HG03571 (cell line): ENCODE measurements at regions not wholly inside any gene's neighbourhood (a gene's known extent, or its start where the extent isn't known, plus 50 kb on each side); places are given as distances from the start of the nearest gene placed in this dataset.

Experiments used
- ATAC-seq: cut with Tn5 transposase; IDR thresholded peaks from one replicate; pipeline ENCODE4 v1.9.1; 2021; ENCODE audit not compliant: unreplicated experiment

DNA sequence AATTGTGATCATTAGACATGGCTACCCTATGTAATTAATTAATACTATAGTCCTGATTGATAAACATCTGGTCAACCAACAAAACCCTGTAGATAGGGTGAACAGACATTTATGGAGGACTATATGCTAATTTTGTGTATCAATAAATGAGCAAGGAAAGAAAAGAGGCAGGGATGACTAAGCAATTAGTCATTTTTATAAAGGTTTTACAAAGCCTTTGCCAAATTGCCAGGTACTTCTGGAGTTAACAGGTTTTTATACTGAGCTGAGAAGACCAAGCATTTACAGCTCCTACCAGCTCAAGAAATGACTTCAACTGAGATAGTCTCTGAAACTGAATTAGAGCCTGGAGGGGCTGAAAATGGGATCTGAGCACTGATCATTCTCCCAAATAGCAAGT is 186.8 kb upstream of the PRR20A start:
- no peak for ATAC-seq

DNA sequence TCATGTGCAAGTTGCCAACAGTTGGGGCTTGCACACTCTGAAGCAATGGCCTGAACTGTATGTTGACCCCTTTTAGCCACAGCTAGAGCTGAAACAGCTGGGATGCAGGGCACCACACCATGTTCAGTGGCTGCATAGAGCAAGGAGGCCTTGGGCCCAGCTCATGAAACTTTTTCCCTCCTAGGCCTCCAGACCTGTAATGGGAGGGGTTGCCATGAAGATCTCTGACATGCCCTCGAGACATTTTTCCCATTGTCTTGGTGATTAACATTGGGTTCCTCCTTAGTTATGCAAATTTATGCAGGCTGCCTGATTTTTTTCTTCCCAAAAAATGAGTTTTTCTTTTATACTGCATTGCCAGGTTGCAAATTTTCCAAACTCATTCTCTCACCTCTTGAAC is 165.1 kb upstream of the PRR20A start:
- ATAC-seq, result no peak

DNA sequence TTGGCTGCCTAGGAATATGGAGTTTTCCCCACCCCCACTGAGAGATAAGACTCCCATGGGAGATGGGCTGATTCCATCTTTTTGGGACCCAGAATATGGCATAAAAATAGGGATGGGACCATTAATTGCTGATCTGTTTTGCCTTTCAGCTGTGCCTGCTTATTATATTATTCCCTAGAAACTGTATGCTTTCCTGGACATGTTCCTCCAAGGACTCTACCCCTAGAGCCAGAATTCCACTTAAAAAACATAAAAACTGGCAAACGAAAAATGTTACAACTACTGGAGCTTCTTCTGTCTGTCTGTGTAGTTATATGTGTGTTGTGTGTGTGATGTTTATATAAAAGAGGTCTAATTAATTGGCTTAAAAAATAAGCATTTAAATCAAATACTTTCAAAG is 159.9 kb upstream of the PRR20A start:
- no peak for ATAC-seq

DNA sequence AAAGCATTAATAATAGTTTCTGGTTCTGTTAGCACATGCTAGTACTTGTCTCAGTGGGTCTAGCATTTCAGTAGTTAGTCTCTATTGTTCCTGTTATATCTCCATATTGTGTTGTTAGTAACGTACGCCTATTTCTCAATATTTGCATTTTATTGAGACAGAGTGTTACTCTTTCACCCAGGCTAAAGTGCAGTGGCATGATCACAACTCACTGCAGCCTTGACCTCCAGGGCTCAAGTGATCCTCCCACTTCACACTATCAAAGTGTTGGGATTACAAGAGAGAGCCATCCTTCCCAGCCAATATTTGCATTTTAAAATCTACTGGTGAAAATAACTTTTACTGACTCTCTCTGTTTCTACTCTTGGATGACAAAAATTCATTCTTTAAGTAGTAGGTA is 154.6 kb upstream of the PRR20A start:
- no peak for ATAC-seq

DNA sequence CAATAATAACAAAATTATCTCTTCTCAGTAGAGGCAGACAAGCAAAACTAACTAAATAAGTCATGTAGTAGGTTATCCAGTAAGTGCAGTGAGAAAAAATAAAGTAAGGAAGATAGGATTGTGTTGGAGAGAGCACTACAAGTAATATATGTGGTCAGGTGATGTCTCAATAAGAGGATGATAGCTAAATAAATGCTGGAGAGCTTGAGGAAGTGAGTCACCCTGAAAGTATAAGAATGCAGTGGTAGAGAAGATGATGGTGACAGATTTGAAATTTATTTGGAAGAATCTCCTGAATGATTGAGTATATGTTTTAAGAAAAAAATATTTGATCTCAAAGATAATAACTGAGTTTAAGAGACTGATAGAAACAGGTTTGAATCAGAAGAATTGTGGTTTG is 152.2 kb upstream of the PRR20A start:
- no peak for ATAC-seq

DNA sequence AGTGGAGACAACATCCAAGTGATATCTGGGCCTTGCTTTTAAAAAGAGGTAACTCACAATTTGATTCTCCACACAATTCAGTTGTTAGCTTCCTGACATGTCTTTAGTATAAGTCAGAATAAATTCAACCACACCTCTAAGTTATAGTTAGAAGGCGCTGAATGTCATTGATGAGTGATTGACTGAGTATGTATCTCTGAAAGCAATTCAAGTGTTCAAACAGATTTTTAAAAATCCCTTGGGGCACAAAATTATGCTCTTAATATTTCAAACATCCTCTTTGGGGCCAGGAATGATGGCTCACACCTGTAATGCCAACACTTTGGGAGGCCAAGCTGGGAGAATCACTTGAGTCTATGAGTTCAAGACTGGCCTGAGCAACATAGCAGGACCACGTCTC is 137.0 kb upstream of the PRR20A start:
- no peak for ATAC-seq

DNA sequence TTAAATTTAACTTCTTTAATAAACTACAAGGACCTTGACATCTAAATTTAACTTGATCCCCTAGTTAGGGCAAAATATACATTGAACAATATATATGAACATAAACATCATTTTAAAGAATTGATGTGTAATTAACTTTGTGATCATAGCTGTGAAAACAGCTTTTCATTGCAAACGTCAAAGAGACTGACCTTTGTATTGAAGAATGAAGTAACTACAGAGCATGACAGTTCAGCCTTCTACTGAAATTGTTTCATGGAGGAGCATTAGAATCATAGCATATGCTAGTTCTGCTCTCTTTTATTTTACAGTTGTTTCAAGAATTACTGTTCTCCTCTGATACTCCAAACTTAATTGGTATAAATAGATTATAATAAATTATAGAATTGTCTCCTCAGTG is 123.4 kb upstream of the PRR20A start:
- ATAC-seq, result no peak

DNA sequence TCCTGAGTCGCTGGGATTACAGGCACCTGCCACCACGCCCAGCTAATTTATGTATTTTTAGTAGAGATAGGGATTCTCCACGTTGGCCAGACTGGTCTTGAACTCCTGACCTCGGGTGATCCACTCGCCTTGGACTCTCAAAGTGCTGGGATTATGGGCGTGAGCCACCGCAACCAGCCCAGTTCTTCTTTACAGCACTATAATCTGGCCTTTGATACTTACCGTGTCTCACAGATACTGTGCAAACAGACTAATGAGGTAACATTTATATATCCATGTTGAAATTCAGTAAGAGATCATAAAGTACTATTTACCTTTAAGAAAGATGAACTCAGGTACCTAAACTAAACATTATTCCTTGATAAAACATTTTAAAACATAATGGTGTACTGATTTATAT is 121.8 kb upstream of the PRR20A start:
- no peak for ATAC-seq

DNA sequence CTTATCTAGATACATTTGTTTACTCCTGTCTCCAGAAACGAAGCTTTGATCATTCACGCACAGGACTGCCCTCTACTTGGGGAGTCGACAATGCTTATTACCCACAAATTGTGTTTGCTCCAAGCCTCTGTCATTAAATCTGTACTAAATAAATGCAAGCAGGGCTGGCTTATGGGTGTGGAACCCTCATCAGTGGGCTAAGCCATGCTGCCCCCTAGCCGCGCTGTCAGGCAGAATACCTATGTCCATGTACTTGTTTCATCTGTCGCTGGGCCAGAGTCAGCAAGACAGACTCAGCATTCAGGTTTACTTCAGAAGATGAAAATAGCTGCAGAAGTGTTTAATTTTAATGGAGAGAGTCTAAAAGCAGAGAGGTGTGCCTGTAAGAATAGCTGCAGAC is 110.0 kb upstream of the PRR20A start:
- ATAC-seq, result no peak

DNA sequence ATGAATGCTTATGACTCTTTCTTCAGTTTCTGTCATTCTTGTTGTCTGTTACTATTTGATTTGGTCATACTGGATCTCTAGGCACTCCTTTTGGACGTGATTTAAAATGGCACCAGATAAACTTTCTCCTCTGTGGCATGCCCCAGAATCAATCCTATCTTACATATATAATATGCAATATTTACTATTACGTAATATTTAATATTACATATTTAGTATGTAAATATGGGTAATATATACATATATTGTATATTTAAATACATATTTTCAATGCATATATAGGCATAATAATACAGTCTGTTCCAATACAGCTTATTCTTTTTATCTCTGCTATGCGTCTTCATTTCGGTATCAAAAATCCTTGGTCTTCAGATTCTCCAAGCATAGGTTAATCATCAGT is 104.4 kb upstream of the PRR20A start:
- ATAC-seq, result no peak

DNA sequence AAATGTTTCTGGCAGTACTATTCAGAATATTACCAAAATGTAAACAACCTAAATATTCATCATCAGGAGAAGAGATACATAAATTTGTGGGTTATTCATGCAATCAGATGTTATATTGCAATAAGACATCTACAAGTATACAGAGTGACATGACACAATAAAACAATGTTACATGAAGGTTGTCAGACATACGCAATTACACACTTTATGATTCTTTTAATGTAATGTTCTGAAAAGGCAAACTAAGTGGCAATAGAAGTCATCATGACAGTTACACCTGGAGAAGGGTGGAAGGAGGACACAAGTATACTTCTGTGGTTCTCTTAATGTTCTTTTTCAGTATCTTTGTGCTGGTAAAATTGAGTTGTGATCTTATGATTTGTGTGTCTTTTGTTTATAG is 95.8 kb upstream of the PRR20A start:
- no peak for ATAC-seq

DNA sequence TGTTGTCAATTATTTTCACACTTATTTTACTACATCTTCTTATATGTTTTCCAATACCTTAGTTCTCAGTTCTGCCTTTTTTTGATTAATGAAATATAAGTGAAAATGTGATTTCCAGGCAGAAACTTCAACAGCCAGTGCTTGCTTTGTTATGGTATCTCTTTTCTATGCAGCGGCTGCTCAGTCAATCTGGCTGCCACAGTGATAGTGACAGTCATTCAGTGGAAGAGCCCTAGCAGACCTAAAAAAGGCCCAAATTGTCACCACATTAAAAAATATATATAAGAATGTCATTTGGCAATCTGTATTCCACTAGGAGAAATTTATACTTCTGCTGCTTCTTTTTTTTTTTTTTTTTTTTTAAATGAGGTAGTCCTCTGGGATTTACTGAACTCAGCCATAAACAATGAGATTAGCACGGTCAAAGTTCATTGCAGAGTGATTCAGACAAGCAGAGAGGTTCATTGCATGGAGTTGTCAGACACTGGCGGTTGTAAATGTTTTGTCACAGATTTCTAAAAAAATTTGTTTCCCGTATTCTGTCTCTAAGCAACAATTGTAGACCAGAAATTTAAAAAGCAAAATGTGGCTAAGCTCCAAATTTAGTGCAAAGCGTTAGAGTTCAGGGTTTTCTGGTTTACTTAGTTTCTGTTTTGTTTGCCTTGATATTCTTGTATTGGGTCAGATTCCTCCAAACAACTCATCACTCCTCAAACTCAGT is 94.7 kb upstream of the PRR20A start:
- no peak for ATAC-seq

DNA sequence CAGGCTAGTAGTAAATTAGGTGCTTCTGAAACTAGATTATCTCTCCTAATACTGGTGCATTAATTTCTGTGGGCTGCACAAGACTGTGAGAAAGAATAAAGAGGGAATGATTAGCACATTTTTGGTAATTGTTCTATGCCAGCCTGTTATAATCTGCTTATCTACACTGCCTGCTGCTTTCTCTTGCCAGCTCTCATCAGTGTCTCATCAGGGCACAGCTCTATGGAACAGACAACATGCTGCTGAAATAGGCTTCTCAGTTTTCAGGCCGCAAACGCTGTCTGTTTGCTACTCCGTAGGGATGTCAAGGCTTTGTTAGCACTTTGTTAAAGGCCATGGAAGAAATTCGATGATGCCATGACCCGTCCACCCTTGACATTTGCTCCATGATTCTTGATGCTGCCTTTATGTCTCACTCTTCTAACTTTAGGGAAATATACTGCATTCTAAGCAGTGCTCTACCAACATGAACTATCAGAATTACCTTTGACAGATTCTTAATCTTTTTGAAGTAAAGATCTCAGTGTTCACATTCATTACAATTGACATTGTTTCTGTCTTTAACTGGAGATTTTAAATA is 84.0 kb upstream of the PRR20A start:
- no peak for ATAC-seq

DNA sequence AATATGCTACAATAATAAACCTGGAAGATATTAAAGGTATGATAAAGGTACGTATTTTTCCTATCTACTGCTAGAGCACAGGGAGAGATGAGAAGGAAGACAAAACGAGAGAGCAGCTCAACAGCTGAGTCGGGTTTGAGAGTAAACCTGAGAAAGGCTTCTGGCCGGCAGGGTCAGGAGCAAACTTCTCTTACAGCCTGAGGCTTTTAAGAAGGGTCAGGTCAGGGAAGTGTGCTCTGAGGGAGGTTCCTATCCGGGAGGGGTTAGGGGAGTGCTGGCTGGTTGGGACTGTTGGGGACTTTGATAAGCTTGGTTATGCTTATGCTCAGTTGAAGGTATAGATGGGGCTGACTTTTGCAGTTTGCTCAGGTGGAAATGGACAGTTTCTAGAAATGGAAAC is 77.7 kb upstream of the PRR20A start:
- ATAC-seq, result no peak

DNA sequence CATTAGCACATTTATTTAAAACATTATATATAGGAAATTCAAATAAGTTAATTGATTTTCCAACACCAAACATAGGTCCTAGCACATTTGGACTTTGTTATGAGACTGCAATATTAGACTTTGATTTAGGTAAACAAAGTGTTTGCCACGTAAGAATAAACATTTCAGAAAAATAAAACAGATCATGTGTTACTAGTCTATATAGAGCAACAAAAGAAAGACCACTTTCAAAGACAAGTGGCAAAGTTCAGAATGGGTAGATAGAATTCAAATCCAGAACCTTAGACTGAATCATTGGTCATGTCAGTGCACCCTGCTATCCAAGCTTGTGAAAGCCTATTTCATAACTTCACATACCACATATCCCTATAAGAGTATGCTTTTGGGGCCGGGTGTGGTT is 66.7 kb upstream of the PRR20A start:
- ATAC-seq, result no peak

DNA sequence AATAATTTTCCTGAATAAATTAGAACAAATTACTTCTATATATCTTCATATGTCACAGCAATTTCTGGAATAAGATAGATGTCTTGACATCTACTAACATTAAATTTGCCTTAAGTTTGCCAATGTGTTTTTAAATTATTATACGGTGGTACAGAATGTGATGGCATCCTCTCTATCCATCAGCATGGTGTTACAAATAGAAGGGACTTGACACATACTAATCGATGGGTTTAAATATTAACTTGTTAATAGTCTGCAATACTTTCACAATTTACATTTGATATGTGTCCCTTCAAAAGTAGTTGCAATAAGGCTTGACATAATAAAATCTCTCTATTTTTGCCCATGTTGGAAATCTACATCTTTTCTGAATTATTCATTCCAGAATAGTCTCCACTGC is 65.1 kb upstream of the PRR20A start:
- ATAC-seq, result no peak

DNA sequence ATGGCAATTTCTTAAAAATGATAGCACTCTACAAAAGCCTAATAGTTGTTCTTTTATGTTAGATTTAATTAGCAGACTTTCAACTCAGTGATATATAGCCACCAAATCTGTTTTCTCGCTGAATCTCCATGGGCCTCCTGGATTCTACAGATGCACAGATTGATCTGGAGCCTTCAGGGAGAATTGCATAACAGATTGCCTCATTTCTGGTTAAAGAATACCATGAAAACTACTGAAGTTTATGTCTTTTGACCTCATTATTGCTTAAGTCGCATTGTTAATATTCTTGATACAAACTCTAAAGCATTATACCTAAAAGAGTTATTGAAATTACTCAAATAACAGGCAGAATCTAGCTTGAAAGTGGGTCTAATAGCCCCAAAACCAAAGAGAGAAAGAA is 53.7 kb upstream of the PRR20A start:
- ATAC-seq, result no peak
